Non-pigmented ciliary epithelial cell (primary cell): ENCODE measurements at regions not wholly inside any gene's neighbourhood (a gene's known extent, or its start where the extent isn't known, plus 50 kb on each side); places are given as distances from the start of the nearest gene placed in this dataset.
"Not testable (repeated sequence)": the region's sequence is repeated elsewhere in the genome, so short reads cannot be mapped to it uniquely, and the experiment has no call there.

Source experiments
- DNase-seq: peaks from one replicate; pipeline ENCODE4 v3.0.0-alpha.2; 2010; ENCODE audit warnings: low read depth

DNA sequence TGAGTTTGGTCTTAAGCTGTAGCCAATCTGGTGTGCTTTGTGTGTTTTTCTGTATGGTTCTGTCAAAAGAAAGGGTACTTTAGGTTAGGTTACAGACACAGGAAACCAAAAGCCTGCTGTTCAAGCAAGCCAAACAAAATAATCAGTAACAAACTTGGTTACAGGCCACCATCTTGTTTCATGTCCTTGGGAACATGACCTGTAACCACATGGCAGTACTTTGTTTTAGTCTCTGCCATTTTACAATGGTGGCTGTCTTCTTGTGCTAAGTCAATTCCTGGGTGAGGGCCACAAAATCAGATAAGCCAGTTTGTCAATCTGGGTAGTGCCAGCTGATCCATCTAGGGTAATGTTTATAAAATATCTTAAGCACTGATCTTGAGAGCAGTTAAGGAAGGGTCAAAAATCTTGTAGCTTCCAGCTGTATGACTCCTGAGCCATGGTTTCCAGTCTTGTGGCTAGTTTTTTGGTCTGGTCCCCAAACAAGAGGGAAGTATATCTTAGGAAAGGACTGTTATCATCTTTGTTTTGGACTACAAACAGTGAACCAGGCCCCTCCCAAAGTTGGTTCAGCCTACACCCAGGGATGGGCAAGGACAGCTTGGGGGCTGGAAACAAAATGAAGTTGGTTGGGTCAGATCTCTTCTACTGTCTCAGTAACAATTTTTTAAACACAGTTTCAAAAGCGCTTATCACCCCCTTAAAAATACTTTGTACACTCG, 90.0 kb downstream of the IGLL5 start:
- DNase-seq, result no peak

GRCh38 chr22:22978637-22979036, 91.0 kb downstream of the IGLL5 start:
- DNase-seq, result no peak

GRCh38 chr22:22979121-22979724, 91.1 kb upstream of the GNAZ start:
- DNase-seq, result no peak

DNA sequence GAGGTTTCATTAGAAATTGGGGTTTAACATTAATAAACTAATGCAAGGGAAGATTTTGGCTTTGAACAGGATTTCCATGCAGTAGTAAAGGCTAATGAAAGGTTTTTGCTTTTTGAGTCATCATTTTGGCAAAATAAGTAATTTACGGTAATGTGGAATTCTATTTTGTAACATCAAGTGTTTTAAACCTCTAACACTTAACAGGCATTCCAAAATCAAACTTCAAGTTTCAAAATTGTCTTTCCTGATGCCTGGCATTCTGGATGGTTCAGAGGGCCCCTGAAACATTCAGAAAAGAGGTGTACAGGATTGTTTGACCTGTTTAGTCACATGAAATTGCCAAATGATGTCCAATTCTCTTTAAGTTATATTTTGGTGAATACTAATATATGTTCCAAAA, 90.4 kb upstream of the GNAZ start:
- DNase-seq, result no peak

GRCh38 chr22:22981670-22982571, 88.4 kb upstream of the GNAZ start:
- no peak for DNase-seq

DNA sequence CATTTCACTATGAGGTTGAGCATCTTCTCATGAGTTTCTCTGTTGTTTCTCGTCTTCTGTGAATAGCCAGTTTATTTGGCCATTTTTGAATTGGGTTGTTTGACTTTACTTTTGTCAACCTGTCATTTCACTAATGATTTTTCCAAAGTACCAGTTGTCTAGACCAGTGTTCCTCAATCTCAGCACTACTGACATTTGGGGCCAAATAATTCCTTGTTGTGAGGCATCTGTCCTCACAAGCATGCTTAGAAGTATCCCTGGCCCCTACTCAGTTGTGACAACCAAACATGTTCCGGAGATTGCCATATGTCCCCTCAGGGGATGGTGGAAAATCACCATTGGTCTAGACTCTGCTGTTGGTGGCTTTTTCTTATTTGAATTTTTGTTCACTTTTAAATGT, 87.7 kb upstream of the GNAZ start:
- no peak for DNase-seq

- no peak for DNase-seq
These were observed 87.2 kb upstream of the GNAZ start for GRCh38 chr22:22983123-22983522.

- DNase-seq, result no peak
These were observed 86.5 kb upstream of the GNAZ start for GRCh38 chr22:22983816-22984215.

- DNase-seq, result no peak
These were observed 85.4 kb upstream of the GNAZ start for GRCh38 chr22:22984967-22985366.

GRCh38 chr22:22986008-22986407, 84.3 kb upstream of the GNAZ start:
- no peak for DNase-seq

GRCh38 chr22:22986640-22987039, 83.7 kb upstream of the GNAZ start:
- no peak for DNase-seq

DNA sequence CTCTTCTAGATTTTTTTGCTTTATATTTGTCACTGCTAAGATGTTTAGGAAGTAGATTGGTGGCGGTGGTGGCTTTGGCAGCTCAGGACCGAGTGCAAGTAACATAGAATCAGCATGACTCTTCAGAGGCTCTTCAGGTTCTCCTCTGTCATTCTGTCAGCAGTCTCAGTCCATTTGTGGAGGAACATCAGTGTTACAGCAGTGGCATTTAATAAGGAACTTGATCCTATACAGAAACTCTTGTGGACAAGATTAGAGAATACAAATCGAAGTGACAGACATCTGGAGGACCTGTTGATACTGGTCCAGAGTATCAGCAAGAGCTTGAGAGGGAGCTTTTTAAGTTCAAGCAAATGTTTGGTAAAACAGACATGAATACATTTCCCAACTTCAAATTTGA, 82.2 kb upstream of the GNAZ start:
- no peak for DNase-seq

DNA sequence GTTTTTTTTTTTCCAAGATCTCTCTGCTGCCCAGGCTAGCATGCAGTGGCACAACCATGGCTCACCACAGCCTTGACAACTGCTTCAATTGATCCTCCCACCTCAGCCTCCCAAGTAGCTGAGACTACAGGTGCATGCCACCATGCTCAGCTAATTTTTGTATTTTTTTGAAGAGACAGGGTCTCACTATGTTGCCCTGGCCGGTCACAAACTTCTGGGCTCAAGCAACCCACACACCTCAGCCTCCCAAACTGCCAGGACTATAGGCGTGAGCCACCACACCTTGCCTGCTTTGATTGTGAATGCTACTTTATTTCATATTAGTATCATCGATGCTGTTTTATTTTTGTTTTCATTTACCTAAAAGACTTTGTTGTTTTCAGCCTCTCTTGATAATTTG, 81.5 kb upstream of the GNAZ start:
- no peak for DNase-seq

- no peak for DNase-seq
These were observed 80.5 kb upstream of the GNAZ start for GRCh38 chr22:22989856-22990255.

GRCh38 chr22:22990711-22991505, 79.4 kb upstream of the GNAZ start:
- DNase-seq, result not testable (repeated sequence)

- no peak for DNase-seq
These were observed 77.8 kb upstream of the GNAZ start for GRCh38 chr22:22992474-22992873.

- no peak for DNase-seq
These were observed 77.1 kb upstream of the GNAZ start for GRCh38 chr22:22993184-22993583.

GRCh38 chr22:22995166-22995565, 75.2 kb upstream of the GNAZ start:
- DNase-seq, result no peak

DNA sequence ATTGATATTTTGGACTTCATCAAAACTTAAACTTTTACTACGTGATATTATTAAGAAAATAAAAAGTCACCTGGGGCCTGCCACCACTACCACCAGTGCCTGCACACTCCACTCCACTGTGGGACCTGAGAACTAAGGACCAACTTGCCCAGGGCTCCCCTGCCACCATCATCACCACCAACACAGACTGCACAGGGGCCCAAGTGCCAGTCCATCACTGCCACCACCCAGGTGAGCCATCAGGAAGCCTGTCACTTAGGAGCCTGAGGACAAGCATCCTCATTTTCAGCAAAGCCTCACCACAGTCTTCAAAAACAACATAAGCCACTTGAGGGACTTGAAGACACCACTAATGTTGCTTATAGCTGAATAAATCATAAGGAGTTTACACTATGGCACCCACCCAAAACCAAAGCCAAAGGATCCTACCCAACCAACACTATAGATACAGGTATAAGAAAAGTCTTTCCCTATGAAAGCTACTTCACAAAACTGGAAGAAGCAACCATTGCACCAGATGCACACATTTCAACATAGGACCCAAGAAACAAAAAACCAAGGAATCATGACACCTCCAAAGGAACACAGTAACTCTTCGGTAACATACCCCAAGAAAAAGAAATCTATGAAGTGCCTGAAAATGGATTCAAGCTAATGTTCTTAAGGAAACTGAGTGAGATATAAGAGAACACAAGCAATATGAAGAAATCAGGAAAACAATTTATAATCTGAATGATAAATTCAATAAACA, 73.6 kb upstream of the GNAZ start:
- DNase-seq, result no peak

- DNase-seq, result no peak
These were observed 72.9 kb upstream of the GNAZ start for GRCh38 chr22:22997262-22997898.

GRCh38 chr22:22997988-22998387, 72.3 kb upstream of the GNAZ start:
- no peak for DNase-seq
